ENCODE measurements at regions not wholly inside any gene's neighbourhood (a gene's known extent, or its start where the extent isn't known, plus 50 kb on each side); places are given as distances from the start of the nearest gene placed in this dataset.

- ATAC-seq (replicated peaks) (no peak), DNase-seq (no peak)
- Mint-ChIP-seq H3K4me1 (no peaks in the 10 kb centered on the region), H3K4me3 (no peak overlapping the region), H3K9me3 (no peaks in the 10 kb centered on the region), H3K27me3 (peaks cover 0 to 3% of the 10 kb centered on the region in 2 donors), H3K27ac (no peak overlapping the region), H3K36me3 (no peaks in the 10 kb centered on the region)
Observed at GRCh38 chrX:109943092-109943739, 59.7 kb upstream of the TMEM164 start.

- Mint-ChIP-seq H3K4me1 (no peaks in the 10 kb centered on the region), H3K9me3 (no peaks in the 10 kb centered on the region), H3K4me3 (no peak overlapping the region), H3K27me3 (peaks cover 0 to 3% of the 10 kb centered on the region in 2 donors), H3K36me3 (no peaks in the 10 kb centered on the region), H3K27ac (no peak overlapping the region)
- ATAC-seq (replicated peaks) (no peak), DNase-seq (no peak)
Observed at GRCh38 chrX:109943740-109944092, 59.2 kb upstream of the TMEM164 start.

DNA sequence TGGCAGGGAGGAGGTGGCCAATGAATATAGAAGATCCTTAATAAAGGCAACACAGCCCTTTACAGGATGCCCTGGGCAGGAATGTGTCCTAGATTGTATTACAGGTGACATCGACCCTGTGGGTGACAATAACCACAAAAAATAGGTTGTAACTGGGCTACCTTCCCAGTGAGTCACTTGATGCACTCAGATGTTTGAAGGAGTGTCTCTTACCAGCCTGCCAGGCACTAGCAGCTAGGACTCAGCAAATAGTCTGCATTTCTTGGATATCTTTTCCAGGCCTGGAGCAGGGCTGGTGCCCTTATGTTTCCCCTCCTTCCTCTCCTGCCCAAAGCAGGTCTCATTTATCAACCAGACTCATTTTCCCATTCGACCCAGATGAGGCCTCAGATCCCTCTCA is 50.9 kb upstream of the TMEM164 start:
- H3K36me3 Mint-ChIP-seq: no peaks in the 10 kb centered on the region
- H3K4me3 Mint-ChIP-seq: no peak overlapping the region
- DNase-seq (no peak), ATAC-seq (replicated peaks) (no peak)
- H3K4me1 Mint-ChIP-seq: peaks cover 4 to 6% of the 10 kb centered on the region in 2 donors
- no peaks in the 10 kb centered on the region for H3K27me3 Mint-ChIP-seq
- H3K9me3 Mint-ChIP-seq: no peaks in the 10 kb centered on the region
- no peak overlapping the region for H3K27ac Mint-ChIP-seq

DNA sequence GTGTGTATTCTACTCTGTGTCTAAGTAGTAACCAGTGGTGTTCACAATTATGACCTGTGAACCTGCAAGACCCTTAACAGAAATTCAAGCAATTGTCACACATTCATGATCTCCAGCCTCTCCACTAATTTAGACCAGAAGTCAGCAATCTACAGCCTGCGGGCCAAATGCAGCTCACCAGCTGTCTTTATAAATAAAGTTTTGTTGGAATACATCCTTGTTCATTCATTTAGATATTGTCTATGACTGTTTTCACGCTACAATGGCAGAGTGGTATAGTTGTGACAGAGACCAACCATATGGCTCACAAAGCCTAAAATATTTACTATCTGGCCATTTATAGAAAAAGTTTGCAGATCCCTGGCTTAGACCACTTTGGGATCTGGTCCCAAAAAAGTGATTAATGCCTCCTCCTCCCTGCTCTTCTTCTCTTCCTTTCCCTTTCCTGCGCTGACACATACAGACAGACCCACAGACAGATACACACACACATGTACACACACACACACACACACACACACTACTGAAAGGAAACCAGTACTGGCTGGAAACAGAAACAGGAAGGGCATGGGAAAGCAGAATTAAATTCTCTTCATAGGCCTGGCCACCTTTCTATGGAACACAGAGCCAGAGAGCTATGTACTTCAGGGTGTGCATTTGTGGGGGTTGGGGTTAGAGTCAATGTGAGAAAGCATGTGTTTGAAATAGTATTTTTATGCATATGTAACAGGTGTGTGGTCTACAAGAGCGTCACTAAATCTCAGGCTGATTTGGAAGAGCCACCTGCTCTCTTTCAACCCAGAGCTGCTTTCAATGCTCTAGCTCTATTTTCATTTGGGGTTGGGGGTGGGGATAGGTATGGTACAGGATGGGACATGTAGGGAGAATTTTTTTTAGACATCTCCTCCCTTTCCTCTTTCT is 49.7 kb upstream of the TMEM164 start:
- no peaks in the 10 kb centered on the region for H3K36me3 Mint-ChIP-seq
- no peak overlapping the region for H3K27ac Mint-ChIP-seq
- H3K27me3 Mint-ChIP-seq: no peaks in the 10 kb centered on the region
- H3K4me1 Mint-ChIP-seq: peaks cover 4 to 6% of the 10 kb centered on the region in 2 donors
- H3K9me3 Mint-ChIP-seq: no peaks in the 10 kb centered on the region
- ATAC-seq (replicated peaks): peak; percentile 41 to 61
- DNase-seq: no peak
- H3K4me3 Mint-ChIP-seq: no peak overlapping the region

Data from stimulated activated naive B cell treated with anti-CD40 and anti-IgM and Interleukin-4, amounts not matched to agents 10 μg/mL and 1 μg/mL and 100 μg/mL, for 72 hours (primary cell).